ENCODE measurements at regions not wholly inside any gene's neighbourhood (a gene's known extent, or its start where the extent isn't known, plus 50 kb on each side); places are given as distances from the start of the nearest gene placed in this dataset.

DNA sequence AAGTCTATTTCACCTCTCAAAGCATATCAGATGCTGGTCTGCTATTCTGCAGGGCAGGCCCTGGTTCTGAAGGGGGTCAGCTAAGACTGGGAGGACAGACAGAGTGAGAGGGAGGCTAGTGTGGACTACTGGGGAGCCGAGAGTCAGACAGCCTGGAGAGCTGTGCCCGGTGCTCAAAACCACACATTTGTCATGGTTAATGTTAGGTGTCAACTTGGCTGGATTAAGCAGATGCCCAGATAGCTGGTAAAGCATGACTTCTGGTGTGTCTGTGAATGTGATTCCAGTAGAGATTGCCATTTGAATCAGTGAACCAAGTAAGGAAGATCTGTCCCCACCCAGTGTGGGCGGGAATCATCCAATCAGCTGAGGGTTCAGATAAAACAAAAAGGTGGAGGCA is 102.6 kb downstream of the SNX19 start:
- TF ChIP-seq, protein P1, sequence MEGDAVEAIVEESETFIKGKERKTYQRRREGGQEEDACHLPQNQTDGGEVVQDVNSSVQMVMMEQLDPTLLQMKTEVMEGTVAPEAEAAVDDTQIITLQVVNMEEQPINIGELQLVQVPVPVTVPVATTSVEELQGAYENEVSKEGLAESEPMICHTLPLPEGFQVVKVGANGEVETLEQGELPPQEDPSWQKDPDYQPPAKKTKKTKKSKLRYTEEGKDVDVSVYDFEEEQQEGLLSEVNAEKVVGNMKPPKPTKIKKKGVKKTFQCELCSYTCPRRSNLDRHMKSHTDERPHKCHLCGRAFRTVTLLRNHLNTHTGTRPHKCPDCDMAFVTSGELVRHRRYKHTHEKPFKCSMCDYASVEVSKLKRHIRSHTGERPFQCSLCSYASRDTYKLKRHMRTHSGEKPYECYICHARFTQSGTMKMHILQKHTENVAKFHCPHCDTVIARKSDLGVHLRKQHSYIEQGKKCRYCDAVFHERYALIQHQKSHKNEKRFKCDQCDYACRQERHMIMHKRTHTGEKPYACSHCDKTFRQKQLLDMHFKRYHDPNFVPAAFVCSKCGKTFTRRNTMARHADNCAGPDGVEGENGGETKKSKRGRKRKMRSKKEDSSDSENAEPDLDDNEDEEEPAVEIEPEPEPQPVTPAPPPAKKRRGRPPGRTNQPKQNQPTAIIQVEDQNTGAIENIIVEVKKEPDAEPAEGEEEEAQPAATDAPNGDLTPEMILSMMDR (IDR thresholded peaks at IDR 0.05) = no peak
- TF ChIP-seq POLR2A (IDR thresholded peaks at IDR 0.05) = no peak

All from ovary (tissue), 3 donors.